ENCODE measurements at regions not wholly inside any gene's neighbourhood (a gene's known extent, or its start where the extent isn't known, plus 50 kb on each side); places are given as distances from the start of the nearest gene placed in this dataset.
"Not testable (repeated sequence)": the region's sequence is repeated elsewhere in the genome, so short reads cannot be mapped to it uniquely, and the experiment has no call there.

GRCh38 chr3:190192087-190192486 is 71.4 kb upstream of the P3H2 start:
- no peak for DNase-seq

GRCh38 chr3:190188197-190188596 is 67.5 kb upstream of the P3H2 start:
- no peak for DNase-seq

- DNase-seq: no peak
Observed at GRCh38 chr3:190183121-190183520, 62.4 kb upstream of the P3H2 start.

GRCh38 chr3:190182418-190183043 is 61.8 kb upstream of the P3H2 start:
- no peak for DNase-seq

GRCh38 chr3:190180268-190180667 is 59.6 kb upstream of the P3H2 start:
- no peak for DNase-seq

GRCh38 chr3:190178779-190179178 is 58.1 kb upstream of the P3H2 start:
- DNase-seq: no peak

GRCh38 chr3:190176933-190177525 is 56.3 kb upstream of the P3H2 start:
- not testable (repeated sequence) for DNase-seq

- DNase-seq: not testable (repeated sequence)
Observed at GRCh38 chr3:190176106-190176505, 55.4 kb upstream of the P3H2 start.

GRCh38 chr3:190175490-190175889 is 54.8 kb upstream of the P3H2 start:
- DNase-seq: no peak

- no peak for DNase-seq
Observed at GRCh38 chr3:190174471-190174870, 53.8 kb upstream of the P3H2 start.

- DNase-seq: no peak
Observed at GRCh38 chr3:190173426-190173825, 52.7 kb upstream of the P3H2 start.

GRCh38 chr3:190172751-190173150 is 52.1 kb upstream of the P3H2 start:
- no peak for DNase-seq

All from CD4-positive, alpha-beta T cell treated with Interleukin-6 for 4 hours (primary cell).